Heart left ventricle (tissue), 13 donors: ENCODE measurements at regions not wholly inside any gene's neighbourhood (a gene's known extent, or its start where the extent isn't known, plus 50 kb on each side); places are given as distances from the start of the nearest gene placed in this dataset.

ENCODE experiments used
- POLR2A ChIP-seq, 2 donors: fragments of 450-650 bp; IDR thresholded peaks; one replicate each; pipeline ENCODE4 v1.6.1; 2017; ENCODE audit warnings: antibody characterized with exemption in 2 of 2, mild to moderate bottlenecking in 2 of 2, moderate library complexity in 2 of 2
- TF ChIP-seq, protein P1 (sequence below), 12 donors: fragments of 200-600 bp; sonication (generic) in 4 of 12; IDR thresholded peaks; one replicate each; pipeline versions ENCODE4 v1.5.0 to v1.8.0; 2018 to 2022; ENCODE audit warnings: antibody characterized with exemption in 12 of 12, mild to moderate bottlenecking in 5 of 12
- donor health status: ischemic (EF 13 %, LVEDD 7.1; RV severe dilation, severe dysfunction).
- donor health status: DM: no; HTN: yes; CAD: no.
- donor health status: DM: no; HTN: no; CAD: no.
- donor health status: ischemic (EF 25% LVEDD 6.9; RV normal size, moderate dysfunction).
- donor health status: ischemic (EF 25% LVEDD 5.7; RV mildly dilated, moderate dysfunction).
- donor health status: ischemic (EF 35%, LVEDD 5.7; RV mildly dilated, moderate dysfunction).
- donor health status: nonischemic (EF 11% LVEDD 7.7; RV severe dilation, severe dysfunction).
- donor health status: DM: yes; HTN: yes; CAD: no.
- donor health status: PGD.
- donor health status: ischemic (EF 29% LVEDD 5.4; RV normal size, mild dysfunction).
- donor health status: nonischemic (EF 23%, LVEDD 6.1; RV moderate dilation, normal function).

GRCh38 chr13:61891401-61891800, 475.8 kb upstream of the PCDH20 start:
- TF ChIP-seq, protein P1, sequence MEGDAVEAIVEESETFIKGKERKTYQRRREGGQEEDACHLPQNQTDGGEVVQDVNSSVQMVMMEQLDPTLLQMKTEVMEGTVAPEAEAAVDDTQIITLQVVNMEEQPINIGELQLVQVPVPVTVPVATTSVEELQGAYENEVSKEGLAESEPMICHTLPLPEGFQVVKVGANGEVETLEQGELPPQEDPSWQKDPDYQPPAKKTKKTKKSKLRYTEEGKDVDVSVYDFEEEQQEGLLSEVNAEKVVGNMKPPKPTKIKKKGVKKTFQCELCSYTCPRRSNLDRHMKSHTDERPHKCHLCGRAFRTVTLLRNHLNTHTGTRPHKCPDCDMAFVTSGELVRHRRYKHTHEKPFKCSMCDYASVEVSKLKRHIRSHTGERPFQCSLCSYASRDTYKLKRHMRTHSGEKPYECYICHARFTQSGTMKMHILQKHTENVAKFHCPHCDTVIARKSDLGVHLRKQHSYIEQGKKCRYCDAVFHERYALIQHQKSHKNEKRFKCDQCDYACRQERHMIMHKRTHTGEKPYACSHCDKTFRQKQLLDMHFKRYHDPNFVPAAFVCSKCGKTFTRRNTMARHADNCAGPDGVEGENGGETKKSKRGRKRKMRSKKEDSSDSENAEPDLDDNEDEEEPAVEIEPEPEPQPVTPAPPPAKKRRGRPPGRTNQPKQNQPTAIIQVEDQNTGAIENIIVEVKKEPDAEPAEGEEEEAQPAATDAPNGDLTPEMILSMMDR (IDR thresholded peaks at IDR 0.05): no peak
- TF ChIP-seq POLR2A (IDR thresholded peaks at IDR 0.05): no peak
